ENCODE measurements at regions not wholly inside any gene's neighbourhood (a gene's known extent, or its start where the extent isn't known, plus 50 kb on each side); places are given as distances from the start of the nearest gene placed in this dataset.

- TF ChIP-seq CTCF (IDR thresholded peaks at IDR 0.05 in 4 of 5, conservative IDR thresholded peaks at IDR 0.05 in 1 of 5), result no peak
- TF ChIP-seq POLR2A (IDR thresholded peaks at IDR 0.05), result no peak
Observed at GRCh38 chr10:4016214-4016740, 231.3 kb upstream of the KLF6 start.
